ENCODE measurements at regions not wholly inside any gene's neighbourhood (a gene's known extent, or its start where the extent isn't known, plus 50 kb on each side); places are given as distances from the start of the nearest gene placed in this dataset.

- CTCF ChIA-PET: interaction anchor here (0.6 kb wide), 1 partner anchor 13 kb away, joined by 3 read pairs; no protein-coding TSS in a partner anchor
- POLR2A ChIA-PET: no interaction called here
- TF ChIP-seq LEF1 (IDR thresholded peaks at IDR 0.05; ENCODE audit: borderline replicate concordance) (no peak), ARNT (IDR thresholded peaks at IDR 0.05) (0 out of 2 replicates have a peak, but pooled peaks have one; percentile 5)
- DNase-seq (ENCODE audit: extremely low spot score): no peak
Measured at GRCh38 chrX:117095393-117095792, 632.6 kb upstream of the CT83 start.

GRCh38 chrX:117094149-117094548 is 631.4 kb upstream of the CT83 start:
- ChIA-PET POLR2A (no interaction called here), CTCF (no interaction called here)
- no peak for DNase-seq (ENCODE audit: extremely low spot score)
- no peak for TF ChIP-seq FOXA1 (IDR thresholded peaks at IDR 0.05)
- no peak for TF ChIP-seq SUZ12 (IDR thresholded peaks at IDR 0.05)
- no peak for TF ChIP-seq CTBP1 (IDR thresholded peaks at IDR 0.05; ENCODE audit: borderline replicate concordance)
- TF ChIP-seq, protein P1, sequence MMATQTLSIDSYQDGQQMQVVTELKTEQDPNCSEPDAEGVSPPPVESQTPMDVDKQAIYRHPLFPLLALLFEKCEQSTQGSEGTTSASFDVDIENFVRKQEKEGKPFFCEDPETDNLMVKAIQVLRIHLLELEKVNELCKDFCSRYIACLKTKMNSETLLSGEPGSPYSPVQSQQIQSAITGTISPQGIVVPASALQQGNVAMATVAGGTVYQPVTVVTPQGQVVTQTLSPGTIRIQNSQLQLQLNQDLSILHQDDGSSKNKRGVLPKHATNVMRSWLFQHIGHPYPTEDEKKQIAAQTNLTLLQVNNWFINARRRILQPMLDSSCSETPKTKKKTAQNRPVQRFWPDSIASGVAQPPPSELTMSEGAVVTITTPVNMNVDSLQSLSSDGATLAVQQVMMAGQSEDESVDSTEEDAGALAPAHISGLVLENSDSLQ (IDR thresholded peaks at IDR 0.05): no peak
- TF ChIP-seq L3MBTL2 (conservative IDR thresholded peaks at IDR 0.05): no peak
- TF ChIP-seq ARNT (IDR thresholded peaks at IDR 0.05): no peak
- TF ChIP-seq LEF1 (IDR thresholded peaks at IDR 0.05; ENCODE audit: borderline replicate concordance): no peak
- TF ChIP-seq HDGF (IDR thresholded peaks at IDR 0.05; ENCODE audit: borderline replicate concordance): no peak

- TF ChIP-seq SP1 (IDR thresholded peaks at IDR 0.05) (no peak), TARDBP (IDR thresholded peaks at IDR 0.05) (no peak; the same call in 1 of the 2 replicates), SUZ12 (IDR thresholded peaks at IDR 0.05) (no peak), FOXK2 (IDR thresholded peaks at IDR 0.05) (no peak)
- TF ChIP-seq, protein P1 (IDR thresholded peaks at IDR 0.05): no peak
- CTCF ChIA-PET: no interaction called here
- no peak for DNase-seq (ENCODE audit: extremely low spot score)
- POLR2A ChIA-PET: no interaction called here
Measured at GRCh38 chrX:117093319-117093718, 630.5 kb upstream of the CT83 start.

DNA sequence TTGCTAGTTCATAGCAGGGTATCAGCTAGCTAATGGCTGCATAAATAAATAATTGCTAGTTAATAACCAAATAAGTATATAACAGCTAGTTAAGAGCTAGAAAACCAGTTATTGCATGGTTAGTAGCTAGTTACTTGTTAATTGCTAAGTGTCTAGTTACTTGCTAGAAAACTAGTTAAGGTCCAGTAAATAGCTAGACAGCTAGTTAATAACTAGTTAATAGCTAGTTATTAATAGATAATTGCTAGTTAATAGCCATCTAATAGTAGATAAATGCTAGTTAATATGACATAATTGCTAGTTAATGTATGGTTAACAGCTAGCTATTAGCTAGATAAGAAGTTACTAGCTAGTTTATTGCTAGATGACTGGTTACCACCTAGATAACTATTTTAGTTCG is 629.9 kb upstream of the CT83 start:
- DNase-seq (ENCODE audit: extremely low spot score): no peak
- TF ChIP-seq ELF4 (IDR thresholded peaks at IDR 0.05) (no peak), LEF1 (IDR thresholded peaks at IDR 0.05; ENCODE audit: borderline replicate concordance) (no peak), HDGF (IDR thresholded peaks at IDR 0.05; ENCODE audit: borderline replicate concordance) (no peak), CTBP1 (IDR thresholded peaks at IDR 0.05; ENCODE audit: borderline replicate concordance) (no peak), TARDBP (IDR thresholded peaks at IDR 0.05) (no peak), SUZ12 (IDR thresholded peaks at IDR 0.05) (no peak), SP1 (IDR thresholded peaks at IDR 0.05) (no peak)
- ChIA-PET CTCF (no interaction called here), POLR2A (no interaction called here)

GRCh38 chrX:117063224-117063623 is 600.4 kb upstream of the CT83 start:
- POLR2A ChIA-PET: no interaction called here
- CTCF ChIA-PET: no interaction called here
- DNase-seq (ENCODE audit: extremely low spot score): no peak
- TF ChIP-seq, protein P1 (IDR thresholded peaks at IDR 0.05): no peak
- no peak for TF ChIP-seq SUZ12 (IDR thresholded peaks at IDR 0.05)
- no peak for TF ChIP-seq L3MBTL2 (conservative IDR thresholded peaks at IDR 0.05)
- TF ChIP-seq HDGF (IDR thresholded peaks at IDR 0.05; ENCODE audit: borderline replicate concordance): no peak
- TF ChIP-seq ARNT (IDR thresholded peaks at IDR 0.05): no peak
- no peak for TF ChIP-seq FOXM1 (IDR thresholded peaks at IDR 0.05; ENCODE audit: borderline replicate concordance)
- no peak for TF ChIP-seq ELF4 (IDR thresholded peaks at IDR 0.05)
- no peak for TF ChIP-seq LEF1 (IDR thresholded peaks at IDR 0.05; ENCODE audit: borderline replicate concordance)
- TF ChIP-seq TARDBP (IDR thresholded peaks at IDR 0.05): no peak
- no peak for TF ChIP-seq NFRKB (IDR thresholded peaks at IDR 0.05)
- no peak for TF ChIP-seq ZNF384 (IDR thresholded peaks at IDR 0.05)
- no peak for TF ChIP-seq FOXA1 (IDR thresholded peaks at IDR 0.05)
- TF ChIP-seq BHLHE40 (IDR thresholded peaks at IDR 0.05; ENCODE audit: borderline replicate concordance): no peak
- TF ChIP-seq CTBP1 (IDR thresholded peaks at IDR 0.05; ENCODE audit: borderline replicate concordance): no peak
- TF ChIP-seq SP1 (IDR thresholded peaks at IDR 0.05): no peak
- TF ChIP-seq FOXK2 (IDR thresholded peaks at IDR 0.05): no peak

DNA sequence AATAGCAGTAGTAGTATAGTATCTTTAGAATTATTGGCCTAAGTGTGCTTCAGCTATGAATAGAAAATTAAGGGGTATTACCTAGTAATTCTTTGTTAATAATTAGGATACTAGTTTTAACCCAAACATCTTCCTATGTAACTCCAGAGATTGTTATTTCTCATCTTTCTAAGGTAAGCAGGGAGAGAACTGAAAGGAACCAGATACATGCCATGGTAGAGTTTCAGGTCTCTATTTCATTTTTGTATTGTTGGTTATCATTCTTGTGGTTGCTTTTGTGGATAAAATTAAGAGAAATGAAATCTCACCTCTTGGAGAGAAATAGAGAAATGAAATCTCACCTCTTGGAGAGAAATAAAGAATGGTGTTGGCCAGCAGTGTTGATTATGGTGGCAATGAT is 597.1 kb upstream of the CT83 start:
- TF ChIP-seq FOXK2 (IDR thresholded peaks at IDR 0.05) (no peak), BHLHE40 (IDR thresholded peaks at IDR 0.05; ENCODE audit: borderline replicate concordance) (no peak), ZNF384 (IDR thresholded peaks at IDR 0.05) (no peak), SUZ12 (IDR thresholded peaks at IDR 0.05) (no peak), SP1 (IDR thresholded peaks at IDR 0.05) (no peak), L3MBTL2 (conservative IDR thresholded peaks at IDR 0.05) (no peak), TARDBP (IDR thresholded peaks at IDR 0.05) (no peak), HDGF (IDR thresholded peaks at IDR 0.05; ENCODE audit: borderline replicate concordance) (no peak), ELF4 (IDR thresholded peaks at IDR 0.05) (no peak), LEF1 (IDR thresholded peaks at IDR 0.05; ENCODE audit: borderline replicate concordance) (no peak), NFRKB (IDR thresholded peaks at IDR 0.05) (no peak)
- TF ChIP-seq, protein P1 (IDR thresholded peaks at IDR 0.05): no peak
- ChIA-PET POLR2A (no interaction called here), CTCF (no interaction called here)
- DNase-seq (ENCODE audit: extremely low spot score): no peak

- DNase-seq (ENCODE audit: extremely low spot score): no peak
- TF ChIP-seq TARDBP (IDR thresholded peaks at IDR 0.05): no peak
- TF ChIP-seq LEF1 (IDR thresholded peaks at IDR 0.05; ENCODE audit: borderline replicate concordance): no peak
- no peak for TF ChIP-seq SUZ12 (IDR thresholded peaks at IDR 0.05)
- TF ChIP-seq L3MBTL2 (conservative IDR thresholded peaks at IDR 0.05): no peak
- TF ChIP-seq SP1 (IDR thresholded peaks at IDR 0.05): no peak
- no peak for TF ChIP-seq FOXA1 (IDR thresholded peaks at IDR 0.05)
- TF ChIP-seq BHLHE40 (IDR thresholded peaks at IDR 0.05; ENCODE audit: borderline replicate concordance): no peak
- POLR2A ChIA-PET: no interaction called here
- CTCF ChIA-PET: no interaction called here
Measured at GRCh38 chrX:117053260-117053659, 590.5 kb upstream of the CT83 start.
